ENCODE measurements at regions not wholly inside any gene's neighbourhood (a gene's known extent, or its start where the extent isn't known, plus 50 kb on each side); places are given as distances from the start of the nearest gene placed in this dataset.

- no peak for FAIRE-seq
- Histone ChIP-seq H3K4me2 (no peak overlapping the region), H3K4me3 (no peak overlapping the region), H3K27ac (no peak overlapping the region), H3K4me1 (no peaks in the 10 kb centered on the region), H3K9me3 (no peaks in the 10 kb centered on the region)
- CTCF ChIA-PET = no interaction called here
- ATAC-seq = no peak
- TF ChIP-seq HEYL (CRISPR knock-in tag; IDR thresholded peaks at IDR 0.05) (no peak), MAFK (IDR thresholded peaks at IDR 0.05; ENCODE audit: partially characterized antibody) (no peak)
- 26% methylated on average over 5 of the region's 8 CpGs for WGBS (ENCODE audit: missing lambda C conversion rate)
- POLR2A ChIA-PET = no interaction called here
- DNase-seq (ENCODE audit: low read depth in 1 of 2, low spot score in 1 of 2) = no peak
These were observed 426.0 kb upstream of the NR3C2 start for GRCh38 chr4:148868191-148868590.

GRCh38 chr4:148866666-148867065 lies 424.5 kb upstream of the NR3C2 start:
- ChIA-PET POLR2A (no interaction called here), CTCF (no interaction called here)
- H3K4me1 ChIP-seq = no peaks in the 10 kb centered on the region
- 30% methylated on average over 3 of the region's 3 CpGs for WGBS (ENCODE audit: missing lambda C conversion rate)
- TF ChIP-seq NFE2L2 (conservative IDR thresholded peaks at IDR 0.05; ENCODE audit: low read length) (no peak), POLR2A (IDR thresholded peaks at IDR 0.05; ENCODE audit: low read length) (no peak), ATOH8 (CRISPR knock-in tag; IDR thresholded peaks at IDR 0.05; ENCODE audit: low read depth) (no peak), RNF2 (IDR thresholded peaks at IDR 0.05; ENCODE audit: borderline replicate concordance, low read depth) (no peak), JUNB (IDR thresholded peaks at IDR 0.05) (no peak), KDM5A (IDR thresholded peaks at IDR 0.05) (no peak), EP300 (IDR thresholded peaks at IDR 0.05) (no peak), ZC3H11A (IDR thresholded peaks at IDR 0.05) (no peak), BHLHE40 (IDR thresholded peaks at IDR 0.05; ENCODE audit: low read depth, low read length) (no peak), HMGXB4 (CRISPR knock-in tag; IDR thresholded peaks at IDR 0.05; ENCODE audit: borderline replicate concordance) (no peak), EHF (CRISPR knock-in tag; IDR thresholded peaks at IDR 0.05) (no peak), HEYL (CRISPR knock-in tag; IDR thresholded peaks at IDR 0.05) (no peak), PBX3 (IDR thresholded peaks at IDR 0.05) (no peak)
- no peak overlapping the region for H3K4me3 ChIP-seq
- ATAC-seq (no peak), FAIRE-seq (no peak), DNase-seq (ENCODE audit: low read depth in 1 of 2, low spot score in 1 of 2) (no peak)
- H3K4me2 ChIP-seq = no peak overlapping the region
- no peaks in the 10 kb centered on the region for H3K9me3 ChIP-seq
- no peak overlapping the region for H3K27ac ChIP-seq

- no peaks in the 10 kb centered on the region for H3K4me1 ChIP-seq
- ChIA-PET CTCF (no interaction called here), POLR2A (no interaction called here)
- H3K4me3 ChIP-seq = no peak overlapping the region
- FAIRE-seq (no peak), DNase-seq (ENCODE audit: low read depth in 1 of 2, low spot score in 1 of 2) (no peak), ATAC-seq (no peak)
- WGBS (ENCODE audit: missing lambda C conversion rate) = 13% methylated on average over 4 of the region's 4 CpGs
- no peak for TF ChIP-seq KDM1A (IDR thresholded peaks at IDR 0.05; ENCODE audit: low read depth)
- TF ChIP-seq HDAC2 (IDR thresholded peaks at IDR 0.05) = no peak
- TF ChIP-seq HMGXB4 (CRISPR knock-in tag; IDR thresholded peaks at IDR 0.05; ENCODE audit: borderline replicate concordance) = no peak
- TF ChIP-seq EHMT2 (IDR thresholded peaks at IDR 0.05; ENCODE audit: low read depth) = no peak
- no peak for TF ChIP-seq CBX8 (IDR thresholded peaks at IDR 0.05)
- no peak for TF ChIP-seq MAZ (IDR thresholded peaks at IDR 0.05; ENCODE audit: borderline replicate concordance, low read depth, low read length)
- H3K9me3 ChIP-seq = no peaks in the 10 kb centered on the region
- no peak overlapping the region for H3K27ac ChIP-seq
- no peak overlapping the region for H3K4me2 ChIP-seq
These were observed 415.8 kb upstream of the NR3C2 start for GRCh38 chr4:148857973-148858534.
